ENCODE measurements at regions not wholly inside any gene's neighbourhood (a gene's known extent, or its start where the extent isn't known, plus 50 kb on each side); places are given as distances from the start of the nearest gene placed in this dataset.

DNA sequence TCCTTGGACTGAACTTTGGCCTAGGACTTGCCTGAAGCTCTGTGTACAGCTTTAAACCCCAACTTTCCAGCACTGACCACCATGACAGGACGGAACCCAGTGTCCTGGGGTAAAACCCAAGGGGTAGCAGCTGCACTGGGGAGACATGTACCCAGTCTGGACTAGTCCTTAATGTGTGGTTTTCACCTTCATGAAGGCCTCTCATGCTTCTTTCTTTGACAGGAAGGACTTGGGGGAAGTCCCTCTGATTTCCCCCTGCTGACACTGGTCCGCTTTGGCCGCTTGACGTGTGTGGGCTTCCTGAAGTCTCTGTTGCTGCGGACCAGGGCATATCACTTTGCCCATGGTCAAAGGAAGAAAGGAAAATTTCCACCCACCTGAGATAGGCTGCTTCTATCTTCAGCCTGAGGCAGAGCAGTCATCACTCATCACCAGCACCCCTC lies 66.3 kb upstream of the PRDX6 start (continued):
- TF ChIP-seq, protein P1, sequence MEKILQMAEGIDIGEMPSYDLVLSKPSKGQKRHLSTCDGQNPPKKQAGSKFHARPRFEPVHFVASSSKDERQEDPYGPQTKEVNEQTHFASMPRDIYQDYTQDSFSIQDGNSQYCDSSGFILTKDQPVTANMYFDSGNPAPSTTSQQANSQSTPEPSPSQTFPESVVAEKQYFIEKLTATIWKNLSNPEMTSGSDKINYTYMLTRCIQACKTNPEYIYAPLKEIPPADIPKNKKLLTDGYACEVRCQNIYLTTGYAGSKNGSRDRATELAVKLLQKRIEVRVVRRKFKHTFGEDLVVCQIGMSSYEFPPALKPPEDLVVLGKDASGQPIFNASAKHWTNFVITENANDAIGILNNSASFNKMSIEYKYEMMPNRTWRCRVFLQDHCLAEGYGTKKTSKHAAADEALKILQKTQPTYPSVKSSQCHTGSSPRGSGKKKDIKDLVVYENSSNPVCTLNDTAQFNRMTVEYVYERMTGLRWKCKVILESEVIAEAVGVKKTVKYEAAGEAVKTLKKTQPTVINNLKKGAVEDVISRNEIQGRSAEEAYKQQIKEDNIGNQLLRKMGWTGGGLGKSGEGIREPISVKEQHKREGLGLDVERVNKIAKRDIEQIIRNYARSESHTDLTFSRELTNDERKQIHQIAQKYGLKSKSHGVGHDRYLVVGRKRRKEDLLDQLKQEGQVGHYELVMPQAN (conservative IDR thresholded peaks at IDR 0.05) = no peak; the same call in 1 of the 2 replicates
- peak; percentile 63 for TF ChIP-seq KLF5 (IDR thresholded peaks at IDR 0.05; ENCODE audit: partially characterized antibody)
- TF ChIP-seq, protein P2, sequence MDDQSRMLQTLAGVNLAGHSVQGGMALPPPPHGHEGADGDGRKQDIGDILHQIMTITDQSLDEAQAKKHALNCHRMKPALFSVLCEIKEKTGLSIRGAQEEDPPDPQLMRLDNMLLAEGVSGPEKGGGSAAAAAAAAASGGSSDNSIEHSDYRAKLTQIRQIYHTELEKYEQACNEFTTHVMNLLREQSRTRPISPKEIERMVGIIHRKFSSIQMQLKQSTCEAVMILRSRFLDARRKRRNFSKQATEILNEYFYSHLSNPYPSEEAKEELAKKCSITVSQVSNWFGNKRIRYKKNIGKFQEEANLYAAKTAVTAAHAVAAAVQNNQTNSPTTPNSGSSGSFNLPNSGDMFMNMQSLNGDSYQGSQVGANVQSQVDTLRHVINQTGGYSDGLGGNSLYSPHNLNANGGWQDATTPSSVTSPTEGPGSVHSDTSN (IDR thresholded peaks at IDR 0.05; ENCODE audit: insufficient replicate concordance, low read depth, low read length) = no peak
- peak; percentile 66; the same call in 1 of the 3 replicates for TF ChIP-seq POU2F2 (IDR thresholded peaks at IDR 0.05; ENCODE audit: borderline replicate concordance, low read depth, low read length)
- no peak for TF ChIP-seq KDM1A (IDR thresholded peaks at IDR 0.05; ENCODE audit: borderline replicate concordance)
- no peak for TF ChIP-seq WRNIP1 (IDR thresholded peaks at IDR 0.05; ENCODE audit: borderline replicate concordance, low read depth, low read length)
- TF ChIP-seq CHD2 (IDR thresholded peaks at IDR 0.05; ENCODE audit: borderline replicate concordance, low read depth, low read length) = peak; percentile 55
- peak; percentile 56; the same call in 1 of the 2 replicates for TF ChIP-seq MEF2A (IDR thresholded peaks at IDR 0.05; ENCODE audit: insufficient read depth, low read depth, low read length)
- TF ChIP-seq MYB (IDR thresholded peaks at IDR 0.05; ENCODE audit: borderline replicate concordance, low read depth, low read length) = no peak
- TF ChIP-seq CBX3 (IDR thresholded peaks at IDR 0.05; ENCODE audit: borderline replicate concordance, low read depth) = no peak
- TF ChIP-seq GABPA (IDR thresholded peaks at IDR 0.05; ENCODE audit: low read depth) = no peak
- no peak for TF ChIP-seq SMAD1 (IDR thresholded peaks at IDR 0.05; ENCODE audit: low read depth, partially characterized antibody)
- TF ChIP-seq DPF2 (IDR thresholded peaks at IDR 0.05) = peak; percentile 90
- no peak for TF ChIP-seq RBBP5 (conservative IDR thresholded peaks at IDR 0.05)
- TF ChIP-seq ZNF384 (IDR thresholded peaks at IDR 0.05; ENCODE audit: borderline replicate concordance, low read depth, low read length) = no peak
- TF ChIP-seq ZBED1 (IDR thresholded peaks at IDR 0.05; ENCODE audit: borderline replicate concordance) = peak; percentile 83
- TF ChIP-seq EED (IDR thresholded peaks at IDR 0.05; ENCODE audit: low read depth) = peak; percentile 94
- no peak; the same call in 1 of the 2 replicates for TF ChIP-seq BMI1 (IDR thresholded peaks at IDR 0.05; ENCODE audit: borderline replicate concordance)
- TF ChIP-seq NRF1 (conservative IDR thresholded peaks at IDR 0.05; ENCODE audit: low read depth, low read length) = no peak
- TF ChIP-seq, protein P3, sequence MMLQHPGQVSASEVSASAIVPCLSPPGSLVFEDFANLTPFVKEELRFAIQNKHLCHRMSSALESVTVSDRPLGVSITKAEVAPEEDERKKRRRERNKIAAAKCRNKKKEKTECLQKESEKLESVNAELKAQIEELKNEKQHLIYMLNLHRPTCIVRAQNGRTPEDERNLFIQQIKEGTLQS (IDR thresholded peaks at IDR 0.05; ENCODE audit: borderline replicate concordance, extremely low read depth, low read depth, low read length) = no peak
- TF ChIP-seq CEBPB (IDR thresholded peaks at IDR 0.05; ENCODE audit: borderline replicate concordance in 1 of 2, low read depth in 2 of 2, low read length in 2 of 2) = no peak
- TF ChIP-seq, protein P4, sequence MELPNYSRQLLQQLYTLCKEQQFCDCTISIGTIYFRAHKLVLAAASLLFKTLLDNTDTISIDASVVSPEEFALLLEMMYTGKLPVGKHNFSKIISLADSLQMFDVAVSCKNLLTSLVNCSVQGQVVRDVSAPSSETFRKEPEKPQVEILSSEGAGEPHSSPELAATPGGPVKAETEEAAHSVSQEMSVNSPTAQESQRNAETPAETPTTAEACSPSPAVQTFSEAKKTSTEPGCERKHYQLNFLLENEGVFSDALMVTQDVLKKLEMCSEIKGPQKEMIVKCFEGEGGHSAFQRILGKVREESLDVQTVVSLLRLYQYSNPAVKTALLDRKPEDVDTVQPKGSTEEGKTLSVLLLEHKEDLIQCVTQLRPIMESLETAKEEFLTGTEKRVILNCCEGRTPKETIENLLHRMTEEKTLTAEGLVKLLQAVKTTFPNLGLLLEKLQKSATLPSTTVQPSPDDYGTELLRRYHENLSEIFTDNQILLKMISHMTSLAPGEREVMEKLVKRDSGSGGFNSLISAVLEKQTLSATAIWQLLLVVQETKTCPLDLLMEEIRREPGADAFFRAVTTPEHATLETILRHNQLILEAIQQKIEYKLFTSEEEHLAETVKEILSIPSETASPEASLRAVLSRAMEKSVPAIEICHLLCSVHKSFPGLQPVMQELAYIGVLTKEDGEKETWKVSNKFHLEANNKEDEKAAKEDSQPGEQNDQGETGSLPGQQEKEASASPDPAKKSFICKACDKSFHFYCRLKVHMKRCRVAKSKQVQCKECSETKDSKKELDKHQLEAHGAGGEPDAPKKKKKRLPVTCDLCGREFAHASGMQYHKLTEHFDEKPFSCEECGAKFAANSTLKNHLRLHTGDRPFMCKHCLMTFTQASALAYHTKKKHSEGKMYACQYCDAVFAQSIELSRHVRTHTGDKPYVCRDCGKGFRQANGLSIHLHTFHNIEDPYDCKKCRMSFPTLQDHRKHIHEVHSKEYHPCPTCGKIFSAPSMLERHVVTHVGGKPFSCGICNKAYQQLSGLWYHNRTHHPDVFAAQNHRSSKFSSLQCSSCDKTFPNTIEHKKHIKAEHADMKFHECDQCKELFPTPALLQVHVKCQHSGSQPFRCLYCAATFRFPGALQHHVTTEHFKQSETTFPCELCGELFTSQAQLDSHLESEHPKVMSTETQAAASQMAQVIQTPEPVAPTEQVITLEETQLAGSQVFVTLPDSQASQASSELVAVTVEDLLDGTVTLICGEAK (IDR thresholded peaks at IDR 0.05; ENCODE audit: borderline replicate concordance) = no peak
- TF ChIP-seq, protein P5, sequence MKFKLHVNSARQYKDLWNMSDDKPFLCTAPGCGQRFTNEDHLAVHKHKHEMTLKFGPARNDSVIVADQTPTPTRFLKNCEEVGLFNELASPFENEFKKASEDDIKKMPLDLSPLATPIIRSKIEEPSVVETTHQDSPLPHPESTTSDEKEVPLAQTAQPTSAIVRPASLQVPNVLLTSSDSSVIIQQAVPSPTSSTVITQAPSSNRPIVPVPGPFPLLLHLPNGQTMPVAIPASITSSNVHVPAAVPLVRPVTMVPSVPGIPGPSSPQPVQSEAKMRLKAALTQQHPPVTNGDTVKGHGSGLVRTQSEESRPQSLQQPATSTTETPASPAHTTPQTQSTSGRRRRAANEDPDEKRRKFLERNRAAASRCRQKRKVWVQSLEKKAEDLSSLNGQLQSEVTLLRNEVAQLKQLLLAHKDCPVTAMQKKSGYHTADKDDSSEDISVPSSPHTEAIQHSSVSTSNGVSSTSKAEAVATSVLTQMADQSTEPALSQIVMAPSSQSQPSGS (IDR thresholded peaks at IDR 0.05; ENCODE audit: low read length) = no peak

All from GM12878 (cell line).